ENCODE measurements at regions not wholly inside any gene's neighbourhood (a gene's known extent, or its start where the extent isn't known, plus 50 kb on each side); places are given as distances from the start of the nearest gene placed in this dataset.
"Not testable (repeated sequence)": the region's sequence is repeated elsewhere in the genome, so short reads cannot be mapped to it uniquely, and the experiment has no call there.

- no peak for DNase-seq
These were observed 128.4 kb upstream of the SGK1 start for GRCh38 chr6:134446218-134446848.

DNA sequence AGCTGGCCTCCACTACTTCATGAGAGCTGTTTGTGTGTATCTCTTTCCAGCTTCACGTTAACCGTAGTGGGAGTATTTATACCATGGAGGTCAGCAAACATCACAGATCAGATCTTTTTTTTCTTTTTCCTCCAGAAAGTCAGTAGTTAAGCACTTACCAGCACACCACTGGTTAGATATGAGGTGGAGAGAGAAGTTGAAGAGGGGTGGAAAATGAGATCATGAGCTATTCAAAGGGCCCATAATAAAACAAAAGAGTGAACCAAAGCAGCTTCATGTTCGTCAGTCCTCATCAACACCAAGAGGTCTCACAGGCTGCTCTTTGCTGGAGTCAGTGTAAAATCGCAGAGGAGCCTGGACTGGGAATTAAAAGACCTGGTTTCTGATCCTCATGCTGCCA is 125.1 kb upstream of the SGK1 start:
- no peak for DNase-seq

DNA sequence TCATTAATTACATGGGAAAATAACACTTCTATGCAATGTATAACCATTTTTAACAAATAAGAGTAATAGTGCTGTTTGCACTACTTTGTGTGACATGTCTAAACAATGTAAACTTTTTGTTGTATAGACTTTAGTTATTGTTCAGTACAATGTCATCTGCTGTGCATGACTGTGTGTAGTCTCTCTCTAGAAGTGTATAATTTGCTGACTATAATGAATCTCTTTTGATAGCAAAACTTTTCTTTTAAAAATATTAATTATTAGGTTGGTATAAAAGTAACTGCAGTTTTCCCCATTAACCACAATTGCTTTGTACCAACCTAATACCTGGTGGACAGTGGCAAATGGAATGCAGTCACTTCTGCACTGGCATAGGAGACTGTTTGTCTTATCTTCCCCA is 124.2 kb upstream of the SGK1 start:
- DNase-seq, result no peak

- no peak for DNase-seq
These were observed 120.9 kb upstream of the SGK1 start for GRCh38 chr6:134438837-134439236.

GRCh38 chr6:134437376-134437775 is 119.5 kb upstream of the SGK1 start:
- DNase-seq, result peak; percentile 43 to 57

- DNase-seq, result no peak
These were observed 119.0 kb upstream of the SGK1 start for GRCh38 chr6:134436950-134437349.

DNA sequence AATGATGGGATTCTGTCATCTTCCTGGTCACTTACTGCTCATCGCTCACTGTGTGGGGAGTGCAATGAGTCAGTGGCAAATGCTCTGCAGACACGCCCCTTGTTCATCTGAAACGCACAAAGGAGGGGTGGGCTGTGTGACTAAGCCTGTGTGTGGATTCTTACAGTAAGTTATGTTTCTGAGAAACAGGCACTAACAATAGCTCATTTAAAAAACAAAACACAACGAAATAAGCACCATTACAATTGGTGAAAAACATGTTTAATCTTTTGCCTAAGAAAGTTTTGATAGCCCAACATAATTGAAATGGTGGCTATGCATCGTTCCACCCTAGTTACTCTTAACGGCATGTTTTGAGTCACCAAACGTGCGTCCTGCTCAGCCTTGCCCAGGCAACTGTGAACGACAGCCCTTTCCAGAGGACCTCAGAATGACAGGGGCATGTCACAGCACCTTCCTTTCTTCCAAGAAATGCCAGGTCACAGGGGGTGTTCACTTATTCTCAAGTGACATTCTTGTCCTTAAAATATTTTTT is 118.4 kb upstream of the SGK1 start:
- DNase-seq, result peak; percentile 72 to 79

GRCh38 chr6:134435814-134436280 is 117.9 kb upstream of the SGK1 start:
- DNase-seq, result no peak

DNA sequence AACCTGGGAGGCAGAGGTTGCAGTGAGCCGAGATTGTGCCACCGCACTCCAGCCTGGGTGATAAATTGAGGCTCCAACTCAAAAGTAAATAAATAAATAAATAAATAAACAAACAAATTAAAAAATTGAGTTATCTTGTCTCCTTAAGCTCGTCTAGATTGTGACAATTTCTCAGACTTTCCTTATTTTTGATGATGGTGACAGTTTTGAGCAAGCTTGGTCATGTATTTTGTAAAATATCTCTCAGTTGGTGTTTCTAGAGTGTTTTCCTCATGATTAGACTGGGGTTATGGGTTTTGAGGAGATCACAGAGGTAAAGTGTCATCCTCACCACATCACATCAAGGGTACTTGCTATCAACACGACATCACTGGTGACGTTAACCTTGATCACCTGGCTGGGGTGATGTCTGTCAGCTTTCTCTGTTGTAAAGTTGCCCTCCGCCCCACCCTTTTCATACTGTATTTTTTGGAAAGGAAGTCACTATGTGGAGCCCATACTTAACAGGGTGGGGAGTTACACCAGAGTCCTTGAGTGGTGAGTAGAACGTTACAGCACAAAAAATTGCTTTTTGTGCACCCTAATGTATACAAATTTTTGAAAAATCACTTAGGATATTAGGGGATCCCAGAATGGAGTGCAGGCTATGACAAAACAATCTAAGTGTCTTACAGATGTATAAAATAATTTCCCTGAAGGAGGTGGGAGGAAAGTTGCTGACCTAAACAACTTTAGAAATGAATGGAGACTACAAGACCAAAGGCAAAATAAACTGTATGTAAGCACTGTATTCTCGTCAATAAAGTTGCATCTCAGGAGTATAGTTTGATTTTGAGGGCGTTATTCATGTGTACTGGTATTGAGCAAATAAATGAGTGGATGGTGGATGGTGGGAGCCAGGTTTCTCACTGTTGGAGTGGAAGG is 116.4 kb upstream of the SGK1 start:
- DNase-seq, result no peak

- DNase-seq, result no peak
These were observed 114.1 kb upstream of the SGK1 start for GRCh38 chr6:134432036-134432435.

DNA sequence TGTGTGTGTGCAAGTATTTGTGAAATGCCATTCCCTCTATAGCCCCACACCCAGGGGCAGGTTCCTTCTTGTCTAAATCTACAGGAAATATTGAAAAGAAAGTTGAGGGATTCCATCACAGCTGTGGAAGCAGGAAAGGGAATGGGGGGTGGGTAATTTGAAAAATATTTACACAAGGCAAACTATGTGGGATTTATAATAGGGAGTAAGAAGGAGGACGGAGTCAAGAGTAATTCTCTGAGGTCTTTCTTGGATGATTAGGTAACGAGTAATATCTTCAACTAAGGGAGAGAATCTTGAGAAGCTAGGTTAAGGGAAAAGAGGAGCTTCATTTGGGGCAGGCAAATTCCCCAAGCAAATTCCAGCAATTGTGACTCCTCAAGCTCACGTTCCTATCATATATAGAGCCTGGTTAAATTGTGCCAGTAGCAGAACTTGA is 113.5 kb upstream of the SGK1 start:
- no peak for DNase-seq

GRCh38 chr6:134429861-134430380 is 112.0 kb upstream of the SGK1 start:
- DNase-seq, result no peak

DNA sequence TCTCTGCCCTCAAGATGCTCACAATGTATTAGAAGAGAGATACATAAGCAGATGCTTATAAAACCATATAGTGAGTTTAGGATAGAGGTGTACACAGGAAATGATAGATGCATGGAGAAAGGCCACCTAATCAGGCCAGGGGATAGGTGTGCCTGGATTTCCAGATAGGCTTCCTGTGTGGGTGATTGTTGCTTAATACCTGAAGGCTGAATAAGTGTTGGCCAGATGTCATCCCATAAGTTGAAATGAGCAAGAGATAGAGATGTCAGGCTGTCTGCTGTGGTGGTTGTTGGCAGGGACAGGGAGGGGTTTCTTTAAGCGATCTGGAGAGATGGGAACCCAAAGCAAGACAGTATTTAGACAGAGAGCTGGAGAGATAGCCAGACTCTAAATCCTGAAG is 109.8 kb upstream of the SGK1 start:
- no peak for DNase-seq

DNA sequence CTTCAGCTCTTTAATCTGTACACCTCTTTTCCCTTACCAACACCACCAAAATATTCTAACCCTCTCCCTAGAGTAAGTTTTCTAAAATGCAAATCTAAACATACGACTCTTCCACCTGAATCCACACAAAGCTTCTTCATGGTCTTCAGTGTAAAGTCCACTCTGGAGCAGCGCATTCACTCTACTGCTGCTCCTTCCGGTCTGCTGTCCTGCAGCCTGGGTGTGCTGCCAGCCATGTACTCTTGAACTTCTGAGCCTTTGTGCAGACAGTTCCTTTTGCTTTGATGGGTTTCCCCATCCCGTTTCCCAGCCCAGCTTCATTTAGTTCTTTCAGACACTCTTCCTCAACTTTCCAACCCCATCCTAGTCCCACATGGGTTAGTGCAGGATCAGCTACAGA is 108.7 kb upstream of the SGK1 start:
- DNase-seq, result no peak

- not testable (repeated sequence) for DNase-seq
These were observed 108.0 kb upstream of the SGK1 start for GRCh38 chr6:134425917-134426316.

GRCh38 chr6:134425513-134425912 is 107.6 kb upstream of the SGK1 start:
- no peak for DNase-seq

GRCh38 chr6:134424798-134425170 is 106.9 kb upstream of the SGK1 start:
- no peak for DNase-seq

DNA sequence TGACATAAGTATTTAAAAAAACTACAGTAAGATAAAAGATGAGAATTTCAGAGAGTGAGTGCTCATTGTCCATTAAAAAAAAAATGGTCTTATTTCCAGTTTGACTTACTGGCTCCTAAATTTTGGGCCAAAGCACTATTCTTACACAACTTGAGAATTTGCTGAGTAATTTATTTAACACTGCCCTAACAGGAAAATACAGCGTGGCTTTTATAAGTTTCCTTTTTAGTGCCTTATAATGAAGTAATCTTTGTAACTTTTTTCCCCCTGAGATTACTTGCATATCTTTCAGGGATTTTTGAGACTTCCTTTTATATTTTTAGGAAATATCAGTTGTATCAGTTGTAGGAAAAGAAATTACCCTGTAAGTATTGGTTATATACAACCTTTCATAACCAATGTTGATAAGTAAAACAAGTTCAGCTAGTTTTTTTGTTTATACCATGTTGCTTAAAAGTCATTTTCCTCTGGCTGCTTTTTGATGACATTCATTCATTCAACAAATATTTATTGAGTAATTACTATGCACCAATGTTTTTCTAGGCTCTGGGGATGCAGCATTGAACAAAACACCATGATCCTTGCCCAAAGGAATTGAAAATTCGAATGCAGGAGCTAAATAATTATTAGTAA is 106.4 kb upstream of the SGK1 start:
- no peak for DNase-seq

DNA sequence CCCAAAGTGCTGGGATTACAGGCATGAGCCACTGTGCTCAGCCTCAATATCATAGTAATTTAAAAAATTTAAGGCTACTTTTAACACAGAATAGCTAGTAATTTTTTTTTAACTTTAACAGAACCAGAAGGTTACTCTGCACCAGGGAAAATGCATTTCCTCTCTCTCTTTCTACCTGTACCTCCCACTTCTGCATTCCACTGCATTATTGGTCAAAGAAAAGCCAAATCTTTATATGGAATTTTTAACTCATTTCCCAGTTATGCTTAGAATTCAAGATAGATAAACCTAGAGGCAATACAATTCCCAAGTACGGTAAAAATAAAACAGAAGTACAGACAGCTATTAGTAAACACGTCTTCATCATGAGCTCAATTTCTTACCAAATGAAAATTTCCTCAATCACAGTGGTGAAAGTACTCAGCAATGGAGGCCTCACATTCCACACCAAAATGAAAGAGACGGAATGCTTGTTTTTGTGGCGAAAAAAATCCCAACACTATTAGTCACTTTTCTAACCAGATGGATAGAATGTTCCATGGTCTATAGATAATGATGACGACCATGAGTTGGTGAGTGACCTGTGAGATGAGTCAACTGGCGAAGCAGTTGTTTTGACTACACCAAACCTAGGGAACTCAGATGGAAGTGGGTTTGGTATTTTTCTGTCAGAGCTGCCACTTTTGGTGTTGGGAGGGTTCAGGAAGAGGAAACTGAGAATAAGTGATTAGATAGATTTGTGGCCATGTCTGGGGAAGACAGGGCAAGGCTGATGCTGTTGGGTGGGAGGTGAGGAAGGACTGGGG is 104.7 kb upstream of the SGK1 start:
- DNase-seq, result no peak

GRCh38 chr6:134421501-134421900 is 103.6 kb upstream of the SGK1 start:
- DNase-seq, result no peak

- no peak for DNase-seq
These were observed 102.8 kb upstream of the SGK1 start for GRCh38 chr6:134420614-134421181.

GRCh38 chr6:134419716-134420115 is 101.8 kb upstream of the SGK1 start:
- DNase-seq, result no peak

Measured in activated T-cell treated with anti-CD3 and anti-CD28 coated beads, Interleukin-2, amount 50 U/mL, for 48 hours (primary cell).